Right atrium auricular region (tissue), 2 donors: ENCODE measurements at regions not wholly inside any gene's neighbourhood (a gene's known extent, or its start where the extent isn't known, plus 50 kb on each side); places are given as distances from the start of the nearest gene placed in this dataset.

Experiments
- DNase-seq: peaks from one replicate; pipeline ENCODE4 v3.0.0-alpha.2; 2019; ENCODE audit warnings: low spot score
- H3K27ac ChIP-seq, 2 donors: fragments of 200-600 bp; sonication (generic); 1 replicate in 1 of 2; 2 replicates in 1 of 2; pipeline ENCODE4 v1.5.1; 2016 to 2019
- H3K27me3 ChIP-seq, 2 donors: fragments of 200-600 bp; sonication (generic); one replicate each; pipeline versions ENCODE4 v1.5.1 to v1.6.0; 2017 to 2019
- H3K36me3 ChIP-seq: fragments of 200-600 bp; sonication (generic); one replicate; pipeline ENCODE4 v1.5.1; 2016
- H3K4me1 ChIP-seq, 2 donors: fragments of 200-600 bp; sonication (generic); one replicate each; pipeline versions ENCODE4 v1.5.1 to v1.6.0; 2017 to 2019
- H3K4me3 ChIP-seq, 2 donors: fragments of 200-600 bp; sonication (generic); 1 replicate in 1 of 2; 2 replicates in 1 of 2; pipeline ENCODE4 v1.5.1; 2017 to 2019; ENCODE audit warnings: mild to moderate bottlenecking in 1 of 2, moderate library complexity in 1 of 2
- H3K9me3 ChIP-seq, 2 donors: fragments of 200-600 bp; sonication (generic); one replicate each; pipeline ENCODE4 v1.5.1; 2019
- TF ChIP-seq, protein P1 (sequence below), 2 donors: fragments of 200-600 bp; sonication (generic); IDR thresholded peaks; one replicate each; pipeline ENCODE4 v1.5.1; 2019; ENCODE audit warnings: antibody characterized with exemption in 2 of 2

DNA sequence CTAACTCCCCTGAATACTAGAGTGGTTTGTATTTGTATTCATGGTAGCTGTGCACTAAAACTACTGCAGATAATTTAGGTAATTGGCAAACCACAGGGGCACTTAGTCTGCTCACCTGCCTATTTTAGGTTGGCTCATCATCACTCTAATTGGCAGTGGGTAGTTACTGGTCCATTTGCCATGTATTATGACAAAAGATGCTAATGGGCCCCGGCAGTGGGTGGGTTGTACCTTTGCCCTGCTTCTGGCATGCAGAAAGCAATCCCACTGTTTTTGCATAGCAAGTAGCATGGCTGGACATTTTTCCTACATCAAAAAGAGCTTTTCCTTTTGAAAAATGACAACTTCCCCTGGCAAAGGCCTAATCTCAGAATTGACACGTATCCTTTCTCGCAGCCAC lies 741.4 kb upstream of the MAP3K7 start:
- Histone ChIP-seq H3K27ac (no peak overlapping the region), H3K4me3 (no peak overlapping the region), H3K9me3 (no peaks in the 10 kb centered on the region), H3K27me3 (no peaks in the 10 kb centered on the region), H3K4me1 (no peaks in the 10 kb centered on the region), H3K36me3 (no peaks in the 10 kb centered on the region)
- DNase-seq = no peak
- TF ChIP-seq, protein P1, sequence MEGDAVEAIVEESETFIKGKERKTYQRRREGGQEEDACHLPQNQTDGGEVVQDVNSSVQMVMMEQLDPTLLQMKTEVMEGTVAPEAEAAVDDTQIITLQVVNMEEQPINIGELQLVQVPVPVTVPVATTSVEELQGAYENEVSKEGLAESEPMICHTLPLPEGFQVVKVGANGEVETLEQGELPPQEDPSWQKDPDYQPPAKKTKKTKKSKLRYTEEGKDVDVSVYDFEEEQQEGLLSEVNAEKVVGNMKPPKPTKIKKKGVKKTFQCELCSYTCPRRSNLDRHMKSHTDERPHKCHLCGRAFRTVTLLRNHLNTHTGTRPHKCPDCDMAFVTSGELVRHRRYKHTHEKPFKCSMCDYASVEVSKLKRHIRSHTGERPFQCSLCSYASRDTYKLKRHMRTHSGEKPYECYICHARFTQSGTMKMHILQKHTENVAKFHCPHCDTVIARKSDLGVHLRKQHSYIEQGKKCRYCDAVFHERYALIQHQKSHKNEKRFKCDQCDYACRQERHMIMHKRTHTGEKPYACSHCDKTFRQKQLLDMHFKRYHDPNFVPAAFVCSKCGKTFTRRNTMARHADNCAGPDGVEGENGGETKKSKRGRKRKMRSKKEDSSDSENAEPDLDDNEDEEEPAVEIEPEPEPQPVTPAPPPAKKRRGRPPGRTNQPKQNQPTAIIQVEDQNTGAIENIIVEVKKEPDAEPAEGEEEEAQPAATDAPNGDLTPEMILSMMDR (IDR thresholded peaks at IDR 0.05) = no peak

DNA sequence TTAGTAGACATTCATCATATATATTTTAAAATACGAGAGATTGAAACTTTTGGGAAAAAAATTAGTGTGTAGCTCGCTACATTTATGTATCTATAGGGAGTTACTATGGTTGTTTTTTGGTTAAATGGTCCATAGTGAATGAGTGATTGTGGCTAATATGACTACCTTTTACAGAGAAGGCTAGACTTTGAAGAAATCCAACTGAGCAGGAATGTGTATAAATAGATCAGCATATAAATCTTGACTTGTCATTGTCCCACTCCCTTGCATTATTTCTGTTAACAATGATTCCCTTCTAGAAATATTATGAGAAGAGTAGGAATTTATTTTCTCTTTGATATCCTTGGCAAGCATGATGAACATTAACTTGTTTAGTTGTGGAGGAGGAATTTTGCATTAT lies 737.8 kb upstream of the MAP3K7 start:
- H3K27me3 ChIP-seq = no peaks in the 10 kb centered on the region
- no peaks in the 10 kb centered on the region for H3K4me1 ChIP-seq
- H3K9me3 ChIP-seq = no peaks in the 10 kb centered on the region
- no peak overlapping the region for H3K4me3 ChIP-seq
- TF ChIP-seq, protein P1 (IDR thresholded peaks at IDR 0.05) = no peak
- DNase-seq = no peak
- no peak overlapping the region for H3K27ac ChIP-seq
- H3K36me3 ChIP-seq = no peaks in the 10 kb centered on the region

DNA sequence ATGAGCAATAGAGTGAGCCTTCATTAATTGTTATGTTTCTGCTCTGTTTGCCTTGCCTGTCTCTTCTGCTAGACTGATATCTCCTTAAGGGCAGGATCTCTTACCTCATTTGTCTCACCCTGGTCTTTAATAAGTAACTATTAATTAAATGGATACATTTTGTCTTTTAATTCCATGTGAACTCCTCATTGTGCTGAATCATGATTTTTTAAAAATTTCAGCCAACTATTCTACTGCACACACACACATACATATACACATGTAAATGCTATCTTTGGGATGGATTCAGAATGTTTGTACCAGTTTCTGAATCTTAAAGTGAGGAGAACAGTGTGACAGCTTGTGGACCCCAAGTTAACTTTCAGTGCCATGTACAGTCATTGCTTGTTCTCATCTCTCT lies 731.1 kb upstream of the MAP3K7 start:
- no peak overlapping the region for H3K27ac ChIP-seq
- no peak for DNase-seq

DNA sequence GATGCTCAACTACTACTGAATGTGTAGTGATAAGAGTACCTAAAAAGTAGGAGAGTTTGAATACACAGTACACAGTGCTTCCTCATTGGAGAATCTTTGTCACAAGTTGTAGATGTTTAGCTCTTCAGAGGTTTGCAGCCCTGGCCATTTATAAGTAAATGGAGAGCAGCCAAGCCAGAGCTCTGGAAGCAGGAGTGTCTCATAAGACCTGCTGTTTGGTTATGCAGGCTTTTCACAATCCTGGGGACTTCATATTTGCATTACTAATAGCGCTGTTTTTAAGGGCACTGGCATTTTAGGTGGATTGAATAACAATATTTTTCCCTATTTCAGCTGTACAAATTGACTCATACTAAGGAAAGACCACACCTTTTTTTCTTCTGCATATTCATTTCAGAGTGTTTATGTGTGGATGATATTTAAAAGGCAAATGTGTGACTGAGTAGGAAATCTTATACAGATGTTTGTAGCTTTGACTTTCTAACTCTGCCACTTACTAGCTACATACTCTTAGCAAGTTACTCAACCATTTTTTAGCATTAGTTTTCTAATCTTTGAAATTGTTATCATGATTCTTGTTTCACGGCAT lies 730.5 kb upstream of the MAP3K7 start:
- H3K27me3 ChIP-seq = no peaks in the 10 kb centered on the region
- H3K4me1 ChIP-seq = no peaks in the 10 kb centered on the region
- no peaks in the 10 kb centered on the region for H3K9me3 ChIP-seq
- TF ChIP-seq, protein P1 (IDR thresholded peaks at IDR 0.05) = no peak
- no peaks in the 10 kb centered on the region for H3K36me3 ChIP-seq
- no peak for DNase-seq
- no peak overlapping the region for H3K4me3 ChIP-seq
- H3K27ac ChIP-seq = no peak overlapping the region

More for the DNA sequence above, 731.1 kb upstream of the MAP3K7 start:
- Histone ChIP-seq H3K4me3 (no peak overlapping the region), H3K4me1 (no peaks in the 10 kb centered on the region), H3K36me3 (no peaks in the 10 kb centered on the region), H3K9me3 (no peaks in the 10 kb centered on the region), H3K27me3 (no peaks in the 10 kb centered on the region)
- TF ChIP-seq, protein P1 (IDR thresholded peaks at IDR 0.05) = no peak

DNA sequence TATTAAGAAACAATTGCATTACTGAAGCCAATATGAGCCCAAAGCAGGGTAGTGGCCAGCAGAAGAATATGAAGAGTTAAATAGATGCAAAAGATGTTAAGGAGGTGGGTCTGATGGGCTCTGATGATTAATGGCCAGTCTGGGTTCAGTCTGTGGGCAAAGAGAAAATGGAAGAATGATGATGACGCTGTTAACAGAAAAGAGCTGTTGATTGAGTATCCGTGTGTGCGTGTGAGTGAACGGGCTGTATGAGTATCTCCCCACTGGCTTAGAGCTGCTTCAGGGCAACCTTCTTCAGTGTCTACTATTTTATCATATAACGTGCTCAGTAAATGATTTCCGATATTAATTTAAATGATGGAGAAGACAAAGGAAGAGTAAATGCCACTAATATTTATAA lies 723.3 kb upstream of the MAP3K7 start:
- no peaks in the 10 kb centered on the region for H3K27me3 ChIP-seq
- no peaks in the 10 kb centered on the region for H3K9me3 ChIP-seq
- no peaks in the 10 kb centered on the region for H3K36me3 ChIP-seq
- no peak overlapping the region for H3K27ac ChIP-seq
- H3K4me1 ChIP-seq = no peaks in the 10 kb centered on the region
- no peak for DNase-seq
- no peak overlapping the region for H3K4me3 ChIP-seq
- TF ChIP-seq, protein P1 (IDR thresholded peaks at IDR 0.05) = no peak

DNA sequence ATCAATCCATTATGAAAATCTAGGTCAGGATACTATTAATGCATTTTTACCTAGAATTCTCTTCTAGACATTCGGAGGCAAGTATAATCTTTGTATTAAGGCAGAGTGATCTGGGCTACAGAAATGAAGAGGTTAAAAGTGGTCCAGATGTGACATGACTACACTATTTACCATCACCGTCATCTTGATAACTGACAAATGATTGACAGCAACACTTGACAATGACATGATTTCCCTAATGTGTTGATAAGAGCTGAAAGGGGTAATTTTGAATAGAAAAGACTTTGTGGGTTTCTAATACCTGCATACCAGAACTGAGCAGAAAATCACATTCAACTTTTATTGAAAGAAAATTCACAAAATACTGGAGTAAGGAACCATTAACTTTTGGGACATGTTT lies 718.9 kb upstream of the MAP3K7 start:
- Histone ChIP-seq H3K9me3 (no peaks in the 10 kb centered on the region), H3K4me1 (no peaks in the 10 kb centered on the region)
- TF ChIP-seq, protein P1 (IDR thresholded peaks at IDR 0.05) = no peak

More for the DNA sequence above, 718.9 kb upstream of the MAP3K7 start:
- Histone ChIP-seq H3K27ac (no peak overlapping the region), H3K36me3 (no peaks in the 10 kb centered on the region), H3K27me3 (no peaks in the 10 kb centered on the region), H3K4me3 (no peak overlapping the region)
- DNase-seq = no peak
